ENCODE measurements at regions not wholly inside any gene's neighbourhood (a gene's known extent, or its start where the extent isn't known, plus 50 kb on each side); places are given as distances from the start of the nearest gene placed in this dataset.

- no peaks in the 10 kb centered on the region for H3K9me2 ChIP-seq (ENCODE audit: insufficient read depth, low read length)
- no peaks in the 10 kb centered on the region for H4K20me1 ChIP-seq (ENCODE audit: insufficient read depth)
- no peaks in the 10 kb centered on the region for H3K27me3 ChIP-seq (ENCODE audit: insufficient read depth, low read depth, low read length)
- no peak for TF ChIP-seq POLR2AphosphoS5 (IDR thresholded peaks at IDR 0.05)
- no peak for TF ChIP-seq EP300 (conservative IDR thresholded peaks at IDR 0.05; ENCODE audit: poor library complexity, severe bottlenecking)
- TF ChIP-seq, protein P1, sequence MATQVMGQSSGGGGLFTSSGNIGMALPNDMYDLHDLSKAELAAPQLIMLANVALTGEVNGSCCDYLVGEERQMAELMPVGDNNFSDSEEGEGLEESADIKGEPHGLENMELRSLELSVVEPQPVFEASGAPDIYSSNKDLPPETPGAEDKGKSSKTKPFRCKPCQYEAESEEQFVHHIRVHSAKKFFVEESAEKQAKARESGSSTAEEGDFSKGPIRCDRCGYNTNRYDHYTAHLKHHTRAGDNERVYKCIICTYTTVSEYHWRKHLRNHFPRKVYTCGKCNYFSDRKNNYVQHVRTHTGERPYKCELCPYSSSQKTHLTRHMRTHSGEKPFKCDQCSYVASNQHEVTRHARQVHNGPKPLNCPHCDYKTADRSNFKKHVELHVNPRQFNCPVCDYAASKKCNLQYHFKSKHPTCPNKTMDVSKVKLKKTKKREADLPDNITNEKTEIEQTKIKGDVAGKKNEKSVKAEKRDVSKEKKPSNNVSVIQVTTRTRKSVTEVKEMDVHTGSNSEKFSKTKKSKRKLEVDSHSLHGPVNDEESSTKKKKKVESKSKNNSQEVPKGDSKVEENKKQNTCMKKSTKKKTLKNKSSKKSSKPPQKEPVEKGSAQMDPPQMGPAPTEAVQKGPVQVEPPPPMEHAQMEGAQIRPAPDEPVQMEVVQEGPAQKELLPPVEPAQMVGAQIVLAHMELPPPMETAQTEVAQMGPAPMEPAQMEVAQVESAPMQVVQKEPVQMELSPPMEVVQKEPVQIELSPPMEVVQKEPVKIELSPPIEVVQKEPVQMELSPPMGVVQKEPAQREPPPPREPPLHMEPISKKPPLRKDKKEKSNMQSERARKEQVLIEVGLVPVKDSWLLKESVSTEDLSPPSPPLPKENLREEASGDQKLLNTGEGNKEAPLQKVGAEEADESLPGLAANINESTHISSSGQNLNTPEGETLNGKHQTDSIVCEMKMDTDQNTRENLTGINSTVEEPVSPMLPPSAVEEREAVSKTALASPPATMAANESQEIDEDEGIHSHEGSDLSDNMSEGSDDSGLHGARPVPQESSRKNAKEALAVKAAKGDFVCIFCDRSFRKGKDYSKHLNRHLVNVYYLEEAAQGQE (IDR thresholded peaks at IDR 0.05; ENCODE audit: borderline replicate concordance): no peak
- TF ChIP-seq SMC3 (conservative IDR thresholded peaks at IDR 0.05; ENCODE audit: poor library complexity): no peak
- no peak for TF ChIP-seq CTCF (IDR thresholded peaks at IDR 0.05; ENCODE audit: poor library complexity, severe bottlenecking)
- no peak for TF ChIP-seq EZH2 (IDR thresholded peaks at IDR 0.05; ENCODE audit: borderline replicate concordance, insufficient read depth, low read length, poor library complexity, severe bottlenecking)
- no peak for TF ChIP-seq TAF1 (IDR thresholded peaks at IDR 0.05; ENCODE audit: low read depth)
- no peak for TF ChIP-seq MXI1 (conservative IDR thresholded peaks at IDR 0.05; ENCODE audit: poor library complexity, severe bottlenecking)
- TF ChIP-seq RAD21 (conservative IDR thresholded peaks at IDR 0.05): no peak
- H3F3A ChIP-seq (ENCODE audit: insufficient read depth, low read length, poor library complexity, severe bottlenecking): no peaks in the 10 kb centered on the region
- H3K27ac ChIP-seq (ENCODE audit: low read length): no peak overlapping the region
- no peaks in the 10 kb centered on the region for H3K79me2 ChIP-seq (replicated peaks; ENCODE audit: insufficient read depth, low read length)
- H2AFZ ChIP-seq (ENCODE audit: low read depth, low read length): no peak overlapping the region
- H3K9ac ChIP-seq (ENCODE audit: low read length): no peak overlapping the region
- no peak overlapping the region for H3K4me2 ChIP-seq (ENCODE audit: low read length)
- no peaks in the 10 kb centered on the region for H3K9me3 ChIP-seq (ENCODE audit: low read length)
- no peaks in the 10 kb centered on the region for H3K36me3 ChIP-seq (ENCODE audit: insufficient read depth, low read length)
- H3K4me3 ChIP-seq (ENCODE audit: low read length): no peak overlapping the region
These were observed 96.5 kb upstream of the SDK1 start for GRCh38 chr7:3204526-3204925.

DNA sequence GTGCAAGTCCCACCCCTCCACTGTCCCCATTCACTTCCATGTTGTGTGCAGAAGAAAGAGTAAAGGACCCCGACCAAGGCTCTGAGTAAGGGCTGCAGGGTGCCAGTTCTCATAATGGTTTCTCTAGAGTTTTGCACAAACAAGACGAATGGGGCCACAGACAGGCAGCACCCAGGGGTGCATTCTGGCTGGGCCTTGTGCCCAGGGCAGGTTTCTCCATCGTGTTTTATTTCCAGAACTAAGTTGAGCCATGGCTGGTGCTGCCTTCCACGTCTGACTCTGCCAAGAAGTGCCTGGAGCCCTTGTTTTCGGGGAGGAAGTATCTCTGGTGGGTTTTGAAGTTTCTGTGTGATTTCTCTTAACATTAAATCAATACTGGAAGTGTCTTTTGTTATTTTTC lies 95.0 kb upstream of the SDK1 start:
- Histone ChIP-seq H3K27me3 (ENCODE audit: insufficient read depth, low read depth, low read length) (no peaks in the 10 kb centered on the region), H4K20me1 (ENCODE audit: insufficient read depth) (no peaks in the 10 kb centered on the region), H3K9me3 (ENCODE audit: low read length) (no peaks in the 10 kb centered on the region), H3K27ac (ENCODE audit: low read length) (no peak overlapping the region), H3K4me2 (ENCODE audit: low read length) (no peak overlapping the region), H2AFZ (ENCODE audit: low read depth, low read length) (no peak overlapping the region), H3K9me2 (ENCODE audit: insufficient read depth, low read length) (no peaks in the 10 kb centered on the region), H3K4me3 (ENCODE audit: low read length) (no peak overlapping the region), H3K79me2 (replicated peaks; ENCODE audit: insufficient read depth, low read length) (no peaks in the 10 kb centered on the region), H3K9ac (ENCODE audit: low read length) (no peak overlapping the region), H3K36me3 (ENCODE audit: insufficient read depth, low read length) (no peaks in the 10 kb centered on the region), H3F3A (ENCODE audit: insufficient read depth, low read length, poor library complexity, severe bottlenecking) (no peaks in the 10 kb centered on the region)
- TF ChIP-seq POLR2AphosphoS5 (IDR thresholded peaks at IDR 0.05): no peak
- no peak for TF ChIP-seq SMC3 (conservative IDR thresholded peaks at IDR 0.05; ENCODE audit: poor library complexity)
- no peak for TF ChIP-seq MXI1 (conservative IDR thresholded peaks at IDR 0.05; ENCODE audit: poor library complexity, severe bottlenecking)
- no peak for TF ChIP-seq RAD21 (conservative IDR thresholded peaks at IDR 0.05)
- TF ChIP-seq EZH2 (IDR thresholded peaks at IDR 0.05; ENCODE audit: borderline replicate concordance, insufficient read depth, low read length, poor library complexity, severe bottlenecking): no peak

All from neural cell (in vitro differentiated cells).